Liver (tissue), 8 donors: ENCODE measurements at regions not wholly inside any gene's neighbourhood (a gene's known extent, or its start where the extent isn't known, plus 50 kb on each side); places are given as distances from the start of the nearest gene placed in this dataset.

Experiments
- DNase-seq: peaks from one replicate; pipeline ENCODE4 v3.0.0-alpha.2; 2017; ENCODE audit warnings: low spot score
- H3K27ac ChIP-seq, 2 donors: one replicate each; pipeline ENCODE4 v1.7.0; 2013; ENCODE audit warnings: inconsistent platforms in 2 of 2, low read length in 2 of 2, control low read depth in 1 of 2, low read depth in 1 of 2, mild to moderate bottlenecking in 1 of 2
- H3K27me3 ChIP-seq, 4 donors: one replicate each; pipeline versions ENCODE4 v1.6.1 to v1.7.0; 2013; ENCODE audit warnings: low read length in 3 of 4, inconsistent platforms in 1 of 4, mild to moderate bottlenecking in 1 of 4, moderate library complexity in 1 of 4; ENCODE audit not compliant: control insufficient read depth in 4 of 4, insufficient read depth in 4 of 4
- H3K36me3 ChIP-seq, 4 donors: one replicate each; pipeline versions ENCODE4 v1.6.1 to v1.7.0; 2013; ENCODE audit warnings: low read length in 3 of 4, mild to moderate bottlenecking in 3 of 4, low read depth in 1 of 4, moderate library complexity in 1 of 4; ENCODE audit not compliant: control insufficient read depth in 4 of 4, insufficient read depth in 3 of 4
- H3K4me1 ChIP-seq, 4 donors: one replicate each; pipeline versions ENCODE4 v1.6.1 to v1.7.0; 2013; ENCODE audit warnings: low read length in 3 of 4, mild to moderate bottlenecking in 3 of 4, moderate library complexity in 1 of 4; ENCODE audit not compliant: control insufficient read depth in 4 of 4, insufficient read depth in 4 of 4
- H3K4me3 ChIP-seq, 3 donors: one replicate each; pipeline versions ENCODE4 v1.6.1 to v1.7.0; 2013; ENCODE audit warnings: low read length in 3 of 3, control low read depth in 1 of 3, low read depth in 1 of 3, mild to moderate bottlenecking in 1 of 3
- H3K9ac ChIP-seq, 2 donors: one replicate each; pipeline ENCODE4 v1.7.0; 2013; ENCODE audit warnings: low read length in 2 of 2, mild to moderate bottlenecking in 2 of 2, moderate library complexity in 2 of 2, control low read depth in 1 of 2, low read depth in 1 of 2
- H3K9me3 ChIP-seq, 4 donors: one replicate each; pipeline versions ENCODE4 v1.6.1 to v1.7.0; 2013; ENCODE audit warnings: low read length in 3 of 4; ENCODE audit not compliant: control insufficient read depth in 4 of 4
- EGR1 ChIP-seq, 2 donors: IDR thresholded peaks; 2 replicates each; pipeline ENCODE4 v1.6.1; 2016 to 2018; ENCODE audit warnings: antibody characterized with exemption in 2 of 2, low read depth in 2 of 2
- FOXA1 ChIP-seq: IDR thresholded peaks from 2 replicates; pipeline ENCODE4 v1.6.1; 2016; ENCODE audit warnings: antibody characterized with exemption
- GABPA ChIP-seq, 2 donors: IDR thresholded peaks in 1 of 2; conservative IDR thresholded peaks in 1 of 2; 2 replicates each; pipeline ENCODE4 v1.6.1; 2016; ENCODE audit warnings: antibody characterized with exemption in 2 of 2, mild to moderate bottlenecking in 1 of 2, moderate library complexity in 1 of 2
- HNF4A ChIP-seq, 2 donors: conservative IDR thresholded peaks; 2 replicates each; pipeline ENCODE4 v1.6.1; 2016; ENCODE audit warnings: antibody characterized with exemption in 2 of 2, mild to moderate bottlenecking in 2 of 2
- HNF4G ChIP-seq: IDR thresholded peaks from 2 replicates; pipeline ENCODE4 v1.6.1; 2016; ENCODE audit warnings: antibody characterized with exemption
- JUND ChIP-seq, 2 donors: IDR thresholded peaks; 2 replicates each; pipeline ENCODE4 v1.6.1; 2016; ENCODE audit warnings: antibody characterized with exemption in 2 of 2
- MAX ChIP-seq: IDR thresholded peaks from 2 replicates; pipeline ENCODE4 v1.6.1; 2016; ENCODE audit warnings: antibody characterized with exemption
- NR2F2 ChIP-seq: IDR thresholded peaks from 2 replicates; pipeline ENCODE4 v1.6.1; 2016; ENCODE audit warnings: antibody characterized with exemption
- RAD21 ChIP-seq, 2 donors: IDR thresholded peaks; 2 replicates each; pipeline ENCODE4 v1.6.1; 2016; ENCODE audit warnings: antibody characterized with exemption in 2 of 2, mild to moderate bottlenecking in 2 of 2
- RXRA ChIP-seq, 2 donors: IDR thresholded peaks; 2 replicates each; pipeline ENCODE4 v1.6.1; 2017 to 2018; ENCODE audit warnings: antibody characterized with exemption in 2 of 2, mild to moderate bottlenecking in 1 of 2
- SP1 ChIP-seq: IDR thresholded peaks from 2 replicates; pipeline ENCODE4 v1.6.1; 2018; ENCODE audit warnings: antibody characterized with exemption, mild to moderate bottlenecking
- TAF1 ChIP-seq: conservative IDR thresholded peaks from 2 replicates; pipeline ENCODE4 v1.6.1; 2016; ENCODE audit warnings: antibody characterized with exemption, mild to moderate bottlenecking
- YY1 ChIP-seq: IDR thresholded peaks from 2 replicates; pipeline ENCODE4 v1.6.1; 2016; ENCODE audit warnings: antibody characterized with exemption, mild to moderate bottlenecking
- WGBS: extraction: QIAGEN DNeasy Blood & Tissue Kit; methylation state at CpG from one replicate; pipeline ENCODE4 v1.1.7; 2013; 5-methylcytosine and 5-hydroxymethylcytosine counted together
- TF ChIP-seq, protein P1 (sequence below): fragments of 150-350 bp; IDR thresholded peaks from 2 replicates; pipeline ENCODE4 v1.5.1; 2017; ENCODE audit warnings: improper control_type of control experiment, low read depth, low read length; ENCODE audit not compliant: missing input control
- TF ChIP-seq, protein P2 (sequence below): IDR thresholded peaks from 2 replicates; pipeline ENCODE4 v1.6.1; 2016; ENCODE audit warnings: antibody characterized with exemption
- TF ChIP-seq, protein P3 (sequence below): IDR thresholded peaks from 2 replicates; pipeline ENCODE4 v1.6.1; 2016; ENCODE audit warnings: antibody characterized with exemption
- donor health status: healthy.
- donor health status: healthy.
- donor health status: healthy.
- donor health status: healthy.
- donor health status: healthy.

DNA sequence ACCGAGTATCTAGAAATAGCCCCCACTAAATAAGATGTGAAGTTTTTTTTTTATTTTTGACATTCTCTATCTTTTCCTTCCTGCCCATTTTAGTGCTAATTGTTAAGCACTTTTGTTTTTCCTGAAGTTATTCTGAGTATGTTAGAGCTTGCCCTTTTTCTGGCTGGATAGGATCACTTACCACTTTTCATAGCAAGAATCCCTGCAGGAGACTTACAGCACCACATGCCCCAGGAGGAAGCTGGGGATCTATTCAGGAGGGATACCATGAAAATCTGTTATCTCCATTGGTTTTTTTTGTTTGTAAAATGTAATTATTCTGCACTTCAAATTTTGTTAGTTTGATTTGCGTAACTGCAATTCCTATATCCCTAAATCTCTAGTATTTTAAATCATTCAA lies 968.4 kb downstream of the ZPLD1 start:
- H3K27me3 ChIP-seq, result no peaks in the 10 kb centered on the region
- no peaks in the 10 kb centered on the region for H3K36me3 ChIP-seq
- H3K9ac ChIP-seq, result no peak overlapping the region
- no peak overlapping the region for H3K4me3 ChIP-seq
- no peaks in the 10 kb centered on the region for H3K9me3 ChIP-seq
- H3K27ac ChIP-seq, result no peak overlapping the region
- whole genome bisulfite sequencing, result 74% methylated on average over 2 of the region's 2 CpGs
- no peak for TF ChIP-seq EGR1 (IDR thresholded peaks at IDR 0.05; ENCODE audit: low read depth in 2 of 2)
- TF ChIP-seq SP1, result no peak
- TF ChIP-seq JUND (IDR thresholded peaks at IDR 0.05), result no peak
- TF ChIP-seq, protein P1, sequence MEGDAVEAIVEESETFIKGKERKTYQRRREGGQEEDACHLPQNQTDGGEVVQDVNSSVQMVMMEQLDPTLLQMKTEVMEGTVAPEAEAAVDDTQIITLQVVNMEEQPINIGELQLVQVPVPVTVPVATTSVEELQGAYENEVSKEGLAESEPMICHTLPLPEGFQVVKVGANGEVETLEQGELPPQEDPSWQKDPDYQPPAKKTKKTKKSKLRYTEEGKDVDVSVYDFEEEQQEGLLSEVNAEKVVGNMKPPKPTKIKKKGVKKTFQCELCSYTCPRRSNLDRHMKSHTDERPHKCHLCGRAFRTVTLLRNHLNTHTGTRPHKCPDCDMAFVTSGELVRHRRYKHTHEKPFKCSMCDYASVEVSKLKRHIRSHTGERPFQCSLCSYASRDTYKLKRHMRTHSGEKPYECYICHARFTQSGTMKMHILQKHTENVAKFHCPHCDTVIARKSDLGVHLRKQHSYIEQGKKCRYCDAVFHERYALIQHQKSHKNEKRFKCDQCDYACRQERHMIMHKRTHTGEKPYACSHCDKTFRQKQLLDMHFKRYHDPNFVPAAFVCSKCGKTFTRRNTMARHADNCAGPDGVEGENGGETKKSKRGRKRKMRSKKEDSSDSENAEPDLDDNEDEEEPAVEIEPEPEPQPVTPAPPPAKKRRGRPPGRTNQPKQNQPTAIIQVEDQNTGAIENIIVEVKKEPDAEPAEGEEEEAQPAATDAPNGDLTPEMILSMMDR, result no peak
- TF ChIP-seq MAX, result no peak
- TF ChIP-seq TAF1, result no peak
- no peak for TF ChIP-seq RAD21 (IDR thresholded peaks at IDR 0.05)
- no peak for TF ChIP-seq FOXA1
- no peak for TF ChIP-seq HNF4A (conservative IDR thresholded peaks at IDR 0.05)
- TF ChIP-seq YY1, result no peak
- DNase-seq, result no peak
- no peaks in the 10 kb centered on the region for H3K4me1 ChIP-seq

GRCh38 chr3:103406320-103406850 lies 971.6 kb downstream of the ZPLD1 start:
- Histone ChIP-seq H3K36me3 (no peaks in the 10 kb centered on the region), H3K4me3 (no peak overlapping the region), H3K27ac (no peak overlapping the region), H3K9ac (no peak overlapping the region), H3K9me3 (peaks cover 0 to 1% (median 0%) of the 10 kb centered on the region in 4 donors), H3K27me3 (peaks cover 0 to 2% (median 0%) of the 10 kb centered on the region in 4 donors), H3K4me1 (no peaks in the 10 kb centered on the region)
- DNase-seq, result no peak
- WGBS, result 80% methylated on average over 7 of the region's 7 CpGs
- TF ChIP-seq JUND (IDR thresholded peaks at IDR 0.05), result no peak
- no peak for TF ChIP-seq SP1
- TF ChIP-seq TAF1, result no peak
- no peak for TF ChIP-seq MAX
- no peak for TF ChIP-seq GABPA (IDR thresholded peaks at IDR 0.05 in 1 of 2, conservative IDR thresholded peaks at IDR 0.05 in 1 of 2)
- no peak for TF ChIP-seq EGR1 (IDR thresholded peaks at IDR 0.05; ENCODE audit: low read depth in 2 of 2)
- TF ChIP-seq HNF4A (conservative IDR thresholded peaks at IDR 0.05), result no peak
- TF ChIP-seq, protein P2, sequence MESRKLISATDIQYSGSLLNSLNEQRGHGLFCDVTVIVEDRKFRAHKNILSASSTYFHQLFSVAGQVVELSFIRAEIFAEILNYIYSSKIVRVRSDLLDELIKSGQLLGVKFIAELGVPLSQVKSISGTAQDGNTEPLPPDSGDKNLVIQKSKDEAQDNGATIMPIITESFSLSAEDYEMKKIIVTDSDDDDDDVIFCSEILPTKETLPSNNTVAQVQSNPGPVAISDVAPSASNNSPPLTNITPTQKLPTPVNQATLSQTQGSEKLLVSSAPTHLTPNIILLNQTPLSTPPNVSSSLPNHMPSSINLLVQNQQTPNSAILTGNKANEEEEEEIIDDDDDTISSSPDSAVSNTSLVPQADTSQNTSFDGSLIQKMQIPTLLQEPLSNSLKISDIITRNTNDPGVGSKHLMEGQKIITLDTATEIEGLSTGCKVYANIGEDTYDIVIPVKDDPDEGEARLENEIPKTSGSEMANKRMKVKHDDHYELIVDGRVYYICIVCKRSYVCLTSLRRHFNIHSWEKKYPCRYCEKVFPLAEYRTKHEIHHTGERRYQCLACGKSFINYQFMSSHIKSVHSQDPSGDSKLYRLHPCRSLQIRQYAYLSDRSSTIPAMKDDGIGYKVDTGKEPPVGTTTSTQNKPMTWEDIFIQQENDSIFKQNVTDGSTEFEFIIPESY, result no peak
- no peak for TF ChIP-seq RAD21 (IDR thresholded peaks at IDR 0.05)
- TF ChIP-seq, protein P3, sequence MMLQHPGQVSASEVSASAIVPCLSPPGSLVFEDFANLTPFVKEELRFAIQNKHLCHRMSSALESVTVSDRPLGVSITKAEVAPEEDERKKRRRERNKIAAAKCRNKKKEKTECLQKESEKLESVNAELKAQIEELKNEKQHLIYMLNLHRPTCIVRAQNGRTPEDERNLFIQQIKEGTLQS, result no peak
- TF ChIP-seq FOXA1, result no peak
- no peak for TF ChIP-seq HNF4G
- no peak for TF ChIP-seq YY1
- TF ChIP-seq, protein P1, result no peak
- no peak for TF ChIP-seq RXRA (IDR thresholded peaks at IDR 0.05)
- TF ChIP-seq NR2F2, result no peak
